HAP-1 (cell line): ENCODE measurements at regions not wholly inside any gene's neighbourhood (a gene's known extent, or its start where the extent isn't known, plus 50 kb on each side); places are given as distances from the start of the nearest gene placed in this dataset.

Experiments used
- DNase-seq, 2 experiments: peaks; one replicate each; pipeline ENCODE4 v3.0.0-alpha.2; 2016 to 2020; ENCODE audit warnings: low spot score in 2 of 2
- H3K27me3 ChIP-seq: fragments of 250-450 bp; sonication (Bioruptor Pico); 2 replicates; pipeline ENCODE4 v1.5.1; 2020; ENCODE audit warnings: low read depth, mild to moderate bottlenecking, moderate library complexity
- H3K36me3 ChIP-seq: fragments of 250-450 bp; sonication (Bioruptor Pico); replicated peaks from 2 replicates; pipeline ENCODE4 v1.5.1; 2020; ENCODE audit warnings: mild to moderate bottlenecking
- H3K4me1 ChIP-seq: fragments of 250-450 bp; sonication (Bioruptor Pico); 2 replicates; pipeline ENCODE4 v1.5.1; 2020; ENCODE audit warnings: mild to moderate bottlenecking
- H3K4me3 ChIP-seq: fragments of 250-450 bp; sonication (Bioruptor Pico); 2 replicates; pipeline ENCODE4 v1.5.1; 2020; ENCODE audit warnings: mild to moderate bottlenecking, moderate library complexity
- H3K9me3 ChIP-seq: fragments of 250-450 bp; sonication (Bioruptor Pico); 2 replicates; pipeline ENCODE4 v1.5.1; 2020; ENCODE audit warnings: mild to moderate bottlenecking, moderate library complexity
- in situ Hi-C: fragments of 300-500 bp; cut with MboI; formaldehyde crosslinking; loops from 3 replicates; pipeline ENCODE4 v1.14.3; 2020; ENCODE audit warnings: low sequenced_read_pairs, inconsistent platforms, mixed read lengths

DNA sequence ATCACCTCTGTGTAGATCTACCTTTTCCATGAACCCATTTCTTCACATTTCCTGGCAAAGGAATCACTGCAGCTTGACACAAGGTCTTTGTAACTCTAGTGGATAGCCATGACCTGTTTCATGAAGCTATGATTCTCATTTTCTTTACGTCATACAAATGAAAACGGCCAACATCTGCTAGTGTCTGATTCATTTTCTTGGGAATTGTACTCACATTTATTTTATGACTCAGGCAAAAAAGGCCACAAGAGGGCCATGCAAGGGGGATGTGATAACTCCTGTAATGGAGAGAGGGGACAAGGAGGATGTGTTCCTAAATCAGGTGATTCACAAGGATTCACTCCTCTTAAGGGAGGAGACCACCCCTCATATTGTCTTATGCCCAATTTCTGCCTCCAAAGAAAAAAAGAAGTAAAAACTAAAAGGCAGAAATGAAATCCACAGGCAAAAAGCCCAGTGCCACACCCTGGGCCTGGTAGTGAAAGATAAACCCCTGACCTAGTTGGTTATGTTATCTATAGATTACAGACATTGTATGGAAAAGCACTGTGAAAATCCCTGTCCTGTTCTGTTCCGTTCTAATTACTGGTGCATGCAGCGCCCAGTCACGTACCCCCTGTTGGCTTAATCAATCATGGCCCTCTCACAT lies 249.9 kb downstream of the IPMK start:
- in situ Hi-C loops = no loop called here
- H3K4me1 ChIP-seq = no peaks in the 10 kb centered on the region
- no peaks in the 10 kb centered on the region for H3K36me3 ChIP-seq
- no peaks in the 10 kb centered on the region for H3K27me3 ChIP-seq
- H3K9me3 ChIP-seq = no peaks in the 10 kb centered on the region
- no peak for DNase-seq
- no peak overlapping the region for H3K4me3 ChIP-seq

- no peak overlapping the region for H3K4me3 ChIP-seq
- H3K27me3 ChIP-seq = no peaks in the 10 kb centered on the region
- H3K4me1 ChIP-seq = no peaks in the 10 kb centered on the region
- in situ Hi-C loops = no loop called here
- H3K36me3 ChIP-seq = no peaks in the 10 kb centered on the region
- no peak for DNase-seq
- no peaks in the 10 kb centered on the region for H3K9me3 ChIP-seq
Observed at GRCh38 chr10:58016614-58017013, 251.1 kb downstream of the IPMK start.

- Histone ChIP-seq H3K36me3 (no peaks in the 10 kb centered on the region), H3K4me1 (peaks cover 2% of the 10 kb centered on the region; the same call in 1 of the 2 replicates), H3K9me3 (no peaks in the 10 kb centered on the region), H3K27me3 (no peaks in the 10 kb centered on the region), H3K4me3 (no peak overlapping the region)
- DNase-seq = no peak
- in situ Hi-C loops = no loop called here
Observed at GRCh38 chr10:58014436-58014835, 253.3 kb downstream of the IPMK start.

GRCh38 chr10:58013406-58013805 lies 254.3 kb downstream of the IPMK start:
- in situ Hi-C loops = no loop called here
- no peaks in the 10 kb centered on the region for H3K27me3 ChIP-seq
- no peaks in the 10 kb centered on the region for H3K36me3 ChIP-seq
- H3K4me1 ChIP-seq = peaks cover 2% of the 10 kb centered on the region; the same call in 1 of the 2 replicates
- H3K4me3 ChIP-seq = no peak overlapping the region
- no peak for DNase-seq
- no peaks in the 10 kb centered on the region for H3K9me3 ChIP-seq

- Histone ChIP-seq H3K36me3 (no peaks in the 10 kb centered on the region), H3K4me3 (no peak overlapping the region), H3K27me3 (no peaks in the 10 kb centered on the region), H3K9me3 (no peaks in the 10 kb centered on the region), H3K4me1 (peaks cover 2% of the 10 kb centered on the region; the same call in 1 of the 2 replicates)
- in situ Hi-C loops = no loop called here
- peak in 1 of 2 experiments; percentile 2 for DNase-seq
Observed at GRCh38 chr10:58010073-58010702, 257.5 kb downstream of the IPMK start.

GRCh38 chr10:58003945-58004344 lies 263.7 kb downstream of the IPMK start:
- Histone ChIP-seq H3K4me3 (no peak overlapping the region), H3K9me3 (no peaks in the 10 kb centered on the region), H3K27me3 (no peaks in the 10 kb centered on the region), H3K36me3 (no peaks in the 10 kb centered on the region), H3K4me1 (peaks cover 1% of the 10 kb centered on the region; the same call in 1 of the 2 replicates)
- in situ Hi-C loops = no loop called here
- DNase-seq = no peak

DNA sequence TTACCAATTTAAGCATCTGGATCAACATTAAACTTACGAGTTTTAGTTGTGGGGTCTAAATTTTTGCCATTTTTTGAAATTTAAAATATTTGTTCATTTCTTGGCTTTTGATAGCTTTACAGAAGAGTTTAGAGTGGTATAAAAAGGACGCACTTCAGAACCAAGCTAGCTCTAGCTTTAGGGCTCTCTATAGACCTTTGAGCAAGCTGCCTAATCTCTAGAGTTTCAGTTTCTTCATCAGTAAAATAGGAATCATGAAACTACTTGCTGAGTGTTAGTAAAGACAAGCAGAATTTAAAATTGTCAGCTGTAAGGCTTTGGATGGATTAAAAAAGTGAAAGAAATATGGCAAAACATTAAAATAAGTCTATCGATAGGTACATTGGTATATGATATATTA lies 266.5 kb downstream of the IPMK start:
- Histone ChIP-seq H3K9me3 (no peaks in the 10 kb centered on the region), H3K4me1 (peaks cover 3% of the 10 kb centered on the region; the same call in 1 of the 2 replicates), H3K36me3 (no peaks in the 10 kb centered on the region), H3K27me3 (no peaks in the 10 kb centered on the region), H3K4me3 (no peak overlapping the region)
- in situ Hi-C loops = no loop called here
- no peak for DNase-seq

GRCh38 chr10:57996536-57996935 lies 271.2 kb downstream of the IPMK start:
- DNase-seq = no peak
- Histone ChIP-seq H3K36me3 (no peaks in the 10 kb centered on the region), H3K9me3 (no peaks in the 10 kb centered on the region), H3K4me1 (peaks cover 3% of the 10 kb centered on the region), H3K4me3 (no peak overlapping the region), H3K27me3 (no peaks in the 10 kb centered on the region)
- in situ Hi-C loops = no loop called here

DNA sequence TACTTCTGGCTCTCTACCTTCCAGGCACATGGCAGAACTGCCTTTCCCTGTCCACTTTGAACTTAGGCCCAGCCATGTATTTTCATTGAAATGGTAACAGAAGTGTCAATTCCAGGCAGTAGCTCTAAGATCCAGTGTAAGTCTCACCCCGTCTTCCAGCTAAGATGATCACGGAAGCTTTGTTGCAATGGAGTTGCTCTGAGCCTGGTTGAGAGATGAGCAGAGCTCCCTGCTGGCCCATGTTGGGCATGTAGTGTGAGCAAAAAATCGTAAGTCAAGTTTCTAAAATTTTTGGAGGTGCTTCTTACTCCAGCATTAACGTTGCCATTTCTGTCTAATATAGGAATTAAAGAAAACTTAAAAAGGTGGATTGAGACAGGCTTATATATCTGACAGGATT lies 274.4 kb downstream of the IPMK start:
- no peaks in the 10 kb centered on the region for H3K9me3 ChIP-seq
- H3K36me3 ChIP-seq = no peaks in the 10 kb centered on the region
- DNase-seq = no peak
- H3K27me3 ChIP-seq = no peaks in the 10 kb centered on the region
- no peak overlapping the region for H3K4me3 ChIP-seq
- H3K4me1 ChIP-seq = no peaks in the 10 kb centered on the region; the same call in 1 of the 2 replicates
- in situ Hi-C loops = no loop called here

GRCh38 chr10:57992321-57993077 lies 275.2 kb downstream of the IPMK start:
- Histone ChIP-seq H3K36me3 (no peaks in the 10 kb centered on the region), H3K27me3 (no peaks in the 10 kb centered on the region), H3K4me1 (no peaks in the 10 kb centered on the region; the same call in 1 of the 2 replicates), H3K9me3 (no peaks in the 10 kb centered on the region), H3K4me3 (no peak overlapping the region)
- in situ Hi-C loops = no loop called here
- no peak for DNase-seq

GRCh38 chr10:57988964-57989363 lies 278.7 kb downstream of the IPMK start:
- Histone ChIP-seq H3K4me1 (no peaks in the 10 kb centered on the region; the same call in 1 of the 2 replicates), H3K9me3 (no peaks in the 10 kb centered on the region), H3K36me3 (no peaks in the 10 kb centered on the region), H3K27me3 (no peaks in the 10 kb centered on the region), H3K4me3 (no peak overlapping the region)
- no peak for DNase-seq
- in situ Hi-C loops = no loop called here

GRCh38 chr10:57987055-57987721 lies 280.5 kb downstream of the IPMK start:
- no peak for DNase-seq
- no peak overlapping the region for H3K4me3 ChIP-seq
- H3K36me3 ChIP-seq = no peaks in the 10 kb centered on the region
- no peaks in the 10 kb centered on the region for H3K9me3 ChIP-seq
- in situ Hi-C loops = no loop called here
- no peaks in the 10 kb centered on the region for H3K4me1 ChIP-seq
- H3K27me3 ChIP-seq = no peaks in the 10 kb centered on the region

DNA sequence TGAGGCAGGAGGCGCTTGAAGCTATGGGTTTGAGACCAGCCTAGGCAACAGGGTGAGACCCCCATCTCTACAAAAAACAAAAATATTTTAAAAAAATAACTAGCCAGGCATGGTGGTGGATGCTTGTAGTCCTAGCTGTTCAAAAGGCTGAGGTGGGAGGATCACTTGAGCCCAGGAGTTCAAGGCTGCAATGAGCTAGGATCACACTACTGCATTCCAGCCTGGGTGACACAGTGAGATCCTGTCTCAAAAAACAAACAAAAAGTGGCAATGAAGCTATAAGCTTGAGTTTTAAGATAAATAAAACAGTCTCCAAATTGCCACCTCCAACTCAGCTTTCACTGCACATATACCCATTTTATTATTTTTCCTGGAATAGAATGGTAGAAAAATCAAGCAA lies 281.3 kb downstream of the IPMK start:
- no peak for DNase-seq
- Histone ChIP-seq H3K4me1 (no peaks in the 10 kb centered on the region), H3K4me3 (no peak overlapping the region), H3K36me3 (no peaks in the 10 kb centered on the region), H3K27me3 (no peaks in the 10 kb centered on the region), H3K9me3 (no peaks in the 10 kb centered on the region)
- in situ Hi-C loops = no loop called here
